Prostate gland (tissue), 2 donors: ENCODE measurements at regions not wholly inside any gene's neighbourhood (a gene's known extent, or its start where the extent isn't known, plus 50 kb on each side); places are given as distances from the start of the nearest gene placed in this dataset.

Experiments
- CTCF ChIP-seq, 4 experiments: fragments of 200-600 bp in 2 of 4; fragments of 450-650 bp in 2 of 4; sonication (generic) in 2 of 4; IDR thresholded peaks; 1 replicate in 3 of 4; 2 replicates in 1 of 4; pipeline ENCODE4 v1.5.1; 2016 to 2019; ENCODE audit warnings: antibody characterized with exemption in 4 of 4, mild to moderate bottlenecking in 2 of 4, moderate library complexity in 2 of 4
- POLR2A ChIP-seq: fragments of 450-650 bp; IDR thresholded peaks from one replicate; pipeline ENCODE4 v1.6.1; 2016; ENCODE audit warnings: antibody characterized with exemption, mild to moderate bottlenecking

- TF ChIP-seq CTCF (IDR thresholded peaks at IDR 0.05), result no peak
- no peak for TF ChIP-seq POLR2A
Measured at GRCh38 chr12:115032521-115032920, 348.5 kb upstream of the TBX3 start.
